ENCODE measurements at regions not wholly inside any gene's neighbourhood (a gene's known extent, or its start where the extent isn't known, plus 50 kb on each side); places are given as distances from the start of the nearest gene placed in this dataset.

DNA sequence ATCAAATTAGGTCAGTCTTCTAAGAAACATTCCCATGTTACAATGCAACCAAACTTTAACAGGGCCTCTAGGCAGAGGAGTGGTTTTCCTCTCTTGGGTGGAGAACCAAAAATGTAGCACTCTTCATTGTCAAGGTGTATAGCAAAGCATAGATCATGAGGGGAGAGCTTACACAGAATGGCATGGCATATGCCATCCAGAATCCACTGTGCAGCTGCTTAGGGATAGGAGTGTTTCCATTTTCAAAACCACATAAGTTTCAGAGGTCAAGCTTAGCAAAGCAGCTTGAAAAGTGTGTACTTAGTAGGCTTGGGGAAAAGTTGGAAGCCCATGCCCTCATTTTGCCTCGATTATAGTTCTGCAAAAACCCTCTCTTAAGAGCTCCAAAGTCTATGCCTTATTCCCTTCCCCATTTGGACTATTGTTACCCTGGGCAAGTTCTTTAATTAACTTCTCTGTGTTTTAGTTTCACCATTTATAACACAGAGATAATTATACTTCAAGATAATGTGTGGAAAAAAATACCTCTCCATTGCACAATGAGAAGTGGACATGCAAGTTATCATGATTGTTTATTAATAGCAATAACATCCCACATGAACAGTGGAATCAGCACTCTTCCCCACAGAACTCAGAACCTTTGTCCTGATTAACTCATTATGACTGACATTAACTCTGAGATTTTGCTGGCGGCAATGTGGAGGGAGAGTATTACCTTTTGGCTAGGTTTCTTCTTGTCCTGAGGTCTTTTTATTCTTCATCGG is 398.9 kb upstream of the WWC1 start:
- no peak for DNase-seq (ENCODE audit: low read depth in 2 of 2)

DNA sequence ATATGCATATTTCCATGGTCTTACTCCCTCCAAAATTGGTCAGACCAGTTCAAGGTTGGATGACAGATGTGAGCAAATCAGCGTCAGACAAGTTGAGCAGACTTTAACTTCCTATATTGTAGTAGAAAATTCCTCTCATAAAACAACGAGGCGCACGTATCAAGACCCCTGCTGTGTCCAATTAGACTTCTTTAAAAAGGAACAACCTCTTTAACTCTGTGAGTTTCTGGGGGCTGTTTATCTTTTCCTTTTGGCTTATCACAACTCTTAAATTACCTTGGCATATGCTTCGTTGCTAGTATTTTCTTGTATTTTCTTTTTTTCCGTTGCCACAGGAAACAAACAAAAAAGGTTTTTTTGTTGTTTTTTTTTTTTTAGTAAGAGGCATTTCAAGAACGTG is 398.2 kb upstream of the WWC1 start:
- no peak for DNase-seq (ENCODE audit: low read depth in 2 of 2)

DNA sequence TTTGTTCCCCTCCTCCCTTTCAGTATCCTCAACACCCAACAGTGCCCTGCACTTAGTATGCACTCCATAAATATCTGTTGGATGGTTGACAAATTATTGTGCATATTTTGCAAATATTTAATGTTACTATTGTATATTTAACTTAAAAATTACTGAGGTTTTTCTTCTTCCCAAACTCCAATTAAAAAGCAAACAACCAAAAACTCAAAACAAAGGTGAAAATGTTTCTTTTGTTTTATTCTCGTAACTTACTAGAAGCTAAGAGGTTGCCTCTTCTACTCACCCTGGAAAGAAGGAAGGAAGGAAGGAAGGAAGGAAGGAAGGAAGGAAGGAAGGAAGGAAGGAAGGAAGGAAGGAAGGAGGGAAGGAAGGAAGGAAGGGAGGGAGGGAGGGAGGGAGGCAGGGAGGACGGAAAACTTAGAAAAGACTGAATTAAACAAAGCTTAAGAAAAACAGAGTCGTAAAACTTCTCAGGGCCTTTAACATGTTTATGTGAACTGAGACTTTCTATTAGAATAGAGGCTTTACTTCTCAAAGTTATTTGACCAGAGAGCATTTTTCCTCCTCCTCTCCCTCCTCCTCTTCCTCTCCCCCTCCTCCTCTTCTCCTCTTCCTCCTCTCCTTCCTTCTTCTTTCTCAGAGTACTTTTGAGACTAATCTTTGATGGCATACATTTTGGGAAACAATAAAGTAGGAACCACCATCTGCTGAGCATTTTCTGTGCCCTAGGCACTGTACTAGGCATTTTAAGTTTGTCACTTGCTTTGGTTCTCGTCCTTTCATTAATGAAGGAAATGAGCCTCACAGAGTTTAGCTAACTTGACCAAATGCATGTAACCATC is 396.6 kb upstream of the WWC1 start:
- DNase-seq (ENCODE audit: low read depth in 2 of 2), result no peak

DNA sequence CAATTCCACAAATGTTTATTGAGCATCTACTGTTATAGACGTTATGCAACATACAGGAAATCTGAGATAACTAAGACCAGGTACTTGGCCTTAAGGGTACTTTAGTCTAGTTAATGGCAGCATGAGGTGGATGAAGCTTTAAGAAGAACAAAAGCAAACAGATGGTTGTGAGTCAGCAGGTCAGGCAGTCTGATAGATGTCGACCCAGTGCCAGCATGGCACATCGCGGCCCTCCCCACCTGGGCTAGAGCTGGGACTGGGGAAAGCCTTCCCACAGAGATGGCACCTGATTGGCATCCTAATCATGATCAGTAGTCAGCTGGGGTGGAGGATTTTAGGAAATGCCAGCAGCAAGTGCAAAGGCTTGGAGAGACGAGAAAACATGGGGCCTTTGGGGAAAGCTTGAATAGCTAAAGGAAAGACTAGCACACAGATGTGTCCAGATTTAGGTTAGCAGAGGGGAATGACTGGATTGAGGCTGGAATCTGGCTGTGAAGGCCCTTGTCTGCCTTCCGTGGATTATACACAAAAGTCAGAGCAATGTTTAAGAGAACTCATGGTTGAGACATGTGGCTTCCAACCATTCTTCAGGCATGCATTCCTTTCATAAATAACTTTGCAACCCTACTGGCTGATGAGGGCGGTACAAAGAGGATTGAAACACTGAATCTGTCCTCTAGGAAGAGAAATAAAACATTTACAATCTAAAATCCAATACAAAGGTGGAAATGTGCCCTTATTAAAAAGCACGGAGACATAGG is 395.4 kb upstream of the WWC1 start:
- DNase-seq (ENCODE audit: low read depth in 2 of 2), result no peak

DNA sequence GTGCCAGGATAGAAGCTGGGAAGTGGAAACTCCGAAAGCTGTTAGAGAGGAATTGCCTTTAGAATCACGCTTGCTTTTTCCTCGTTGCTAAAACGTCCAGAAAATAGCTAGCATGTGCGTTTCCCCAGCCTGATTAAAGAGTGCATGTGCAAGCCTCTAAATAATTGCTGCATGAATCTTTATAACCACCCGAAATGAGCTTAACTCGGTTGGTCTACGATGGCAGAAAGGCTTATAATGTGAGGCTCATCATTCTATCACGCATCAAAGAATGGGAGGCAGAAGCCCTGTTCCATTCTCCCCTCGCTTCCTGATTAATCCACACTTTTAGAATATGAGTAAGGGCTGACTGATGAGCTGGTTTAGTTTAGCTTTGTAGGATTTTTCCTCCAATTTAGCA is 394.6 kb upstream of the WWC1 start:
- no peak for DNase-seq (ENCODE audit: low read depth in 2 of 2)

DNA sequence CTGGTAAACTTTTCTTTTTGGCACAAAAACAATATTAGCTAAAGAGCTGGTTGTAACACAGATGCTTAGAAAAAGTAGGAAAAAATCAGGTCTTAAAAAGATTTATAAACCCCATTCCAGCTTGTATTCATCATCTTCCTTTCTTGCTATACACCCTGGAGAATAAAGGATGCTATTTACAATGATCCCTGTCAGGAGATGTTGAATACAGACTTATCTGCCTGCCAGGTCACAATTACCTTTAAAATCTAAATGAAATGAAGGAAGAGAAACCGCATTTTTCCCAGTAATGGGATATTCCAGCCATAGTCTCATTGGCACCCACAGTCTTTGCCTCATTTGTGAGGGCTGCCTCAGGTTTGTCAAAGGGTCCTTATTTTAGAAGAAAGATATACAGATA is 394.1 kb upstream of the WWC1 start:
- DNase-seq (ENCODE audit: low read depth in 2 of 2), result no peak

DNA sequence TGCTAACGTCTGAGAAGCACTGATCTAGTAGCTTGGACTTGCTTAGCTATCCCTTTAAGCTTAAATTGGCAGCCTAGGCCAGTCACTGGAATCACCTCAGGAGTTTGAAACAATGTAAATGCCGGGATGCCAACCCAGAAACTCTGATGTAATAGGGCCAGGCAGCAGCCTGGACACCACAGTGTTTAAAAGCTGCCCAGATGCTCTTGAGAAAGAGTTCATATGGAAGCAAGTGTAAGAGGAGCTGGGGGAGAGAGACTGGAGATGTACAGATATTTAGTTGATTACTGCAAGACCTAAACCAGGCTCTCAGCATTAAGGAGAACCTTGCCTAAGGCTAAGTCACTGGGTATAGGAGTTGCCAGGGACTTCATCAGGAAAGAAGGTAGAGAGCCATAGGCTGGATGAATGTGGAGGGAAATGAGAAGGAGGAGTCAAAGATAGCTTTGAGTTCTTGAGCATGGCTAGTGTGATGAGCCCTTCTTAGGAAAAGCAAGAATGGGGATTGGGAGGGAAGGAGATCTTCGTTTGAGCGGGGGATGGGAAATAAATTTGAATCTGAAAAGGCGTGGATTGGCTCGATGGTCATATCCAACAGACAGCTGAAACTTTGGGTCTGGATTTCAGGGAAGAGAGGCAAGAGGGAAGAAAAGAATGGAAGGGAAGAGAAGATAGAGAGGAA is 392.9 kb upstream of the WWC1 start:
- DNase-seq (ENCODE audit: low read depth in 2 of 2), result no peak

DNA sequence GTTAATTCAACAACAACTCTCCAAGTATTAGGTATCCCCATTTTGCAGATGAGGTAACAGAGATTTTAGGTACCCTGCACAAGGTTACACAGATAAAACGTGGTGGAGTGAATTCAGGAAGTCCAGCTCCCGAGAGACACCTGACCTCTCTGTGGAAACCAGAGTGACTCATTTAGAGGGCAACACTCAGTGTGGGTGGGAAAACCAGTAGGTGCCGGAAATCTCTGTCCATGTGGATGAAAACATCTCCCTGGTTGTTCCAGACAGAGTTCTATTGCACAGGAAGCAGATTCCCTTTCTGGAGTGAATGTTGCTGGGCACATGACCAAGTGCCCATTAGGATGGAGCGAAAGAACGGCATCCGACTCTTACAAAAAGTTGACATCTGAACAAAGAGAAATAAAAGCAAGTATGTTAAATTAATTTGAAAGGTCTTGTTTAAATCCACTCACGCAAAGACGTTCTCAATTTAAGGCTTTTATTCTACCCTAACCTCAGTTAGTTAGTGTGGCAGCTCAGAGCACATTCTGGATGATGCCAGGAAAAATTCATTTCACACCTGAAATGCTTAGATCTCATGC is 391.9 kb upstream of the WWC1 start:
- DNase-seq (ENCODE audit: low read depth in 2 of 2), result no peak

DNA sequence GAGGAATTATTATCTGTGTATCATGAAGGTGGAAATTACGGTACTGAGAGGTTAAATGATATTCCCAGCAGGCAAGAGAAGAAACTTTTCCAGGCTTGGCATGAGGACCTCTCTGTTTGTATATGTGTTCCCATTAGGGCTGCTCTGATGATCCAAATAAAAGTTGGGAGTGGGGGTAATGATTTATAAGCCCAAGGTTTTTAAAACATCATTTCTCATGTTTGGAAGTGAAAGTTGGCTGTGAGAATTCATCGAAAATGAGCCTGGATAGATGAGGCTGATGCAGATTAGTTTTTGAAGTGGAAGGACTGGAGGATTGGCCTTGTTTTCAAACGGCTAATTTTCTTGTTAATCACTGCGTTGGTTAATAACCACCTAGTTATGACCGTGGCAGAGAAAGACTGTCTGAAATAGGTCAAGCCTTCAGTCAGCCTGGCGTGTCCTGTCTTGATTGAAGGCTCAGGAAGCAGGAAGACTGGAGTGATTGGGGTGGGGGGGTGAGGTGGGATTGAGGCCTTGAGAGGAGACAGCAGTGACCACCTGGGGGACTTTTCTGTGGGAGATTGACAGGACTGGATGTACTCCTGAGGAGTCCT is 391.0 kb upstream of the WWC1 start:
- DNase-seq (ENCODE audit: low read depth in 2 of 2), result no peak

DNA sequence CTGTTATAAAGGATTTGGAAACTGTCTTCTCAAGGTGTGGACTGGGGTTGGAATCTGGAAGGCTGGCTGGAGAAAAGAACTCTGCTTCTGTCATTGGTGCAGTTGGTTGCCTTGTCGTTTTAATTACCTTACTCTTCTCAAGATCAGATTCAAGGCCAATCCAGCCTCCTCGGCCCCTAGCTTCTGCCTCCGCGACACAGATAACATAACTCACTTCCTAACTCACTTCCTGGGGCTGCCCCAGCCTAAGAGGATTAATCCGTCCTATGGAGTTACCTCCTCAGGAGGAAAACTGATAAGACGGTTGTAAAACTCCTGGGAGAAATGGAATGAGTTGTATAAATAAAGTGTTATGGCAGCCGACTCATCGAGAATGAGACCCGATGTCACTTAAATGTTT is 389.1 kb upstream of the WWC1 start:
- DNase-seq (ENCODE audit: low read depth in 2 of 2), result no peak

DNA sequence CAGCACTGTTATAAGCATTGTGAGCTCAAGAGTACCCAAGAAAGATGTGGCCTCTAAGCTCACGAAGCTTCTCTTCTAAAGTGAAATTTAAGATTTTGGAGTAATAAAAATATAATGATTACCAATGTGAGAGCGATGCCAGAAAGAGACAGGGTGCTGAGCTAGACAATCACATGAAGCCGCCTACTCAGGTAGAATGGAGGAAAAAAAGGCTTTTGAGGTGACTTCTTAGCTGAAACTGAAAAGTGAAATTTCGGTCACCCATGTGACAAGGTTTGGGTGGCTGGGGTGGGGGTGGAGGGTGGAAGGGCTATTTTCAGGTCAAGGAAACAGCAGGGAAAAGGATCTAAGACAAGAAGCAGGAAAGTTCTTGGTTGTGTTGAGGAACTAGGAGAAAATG is 388.2 kb upstream of the WWC1 start:
- DNase-seq (ENCODE audit: low read depth in 2 of 2), result no peak

DNA sequence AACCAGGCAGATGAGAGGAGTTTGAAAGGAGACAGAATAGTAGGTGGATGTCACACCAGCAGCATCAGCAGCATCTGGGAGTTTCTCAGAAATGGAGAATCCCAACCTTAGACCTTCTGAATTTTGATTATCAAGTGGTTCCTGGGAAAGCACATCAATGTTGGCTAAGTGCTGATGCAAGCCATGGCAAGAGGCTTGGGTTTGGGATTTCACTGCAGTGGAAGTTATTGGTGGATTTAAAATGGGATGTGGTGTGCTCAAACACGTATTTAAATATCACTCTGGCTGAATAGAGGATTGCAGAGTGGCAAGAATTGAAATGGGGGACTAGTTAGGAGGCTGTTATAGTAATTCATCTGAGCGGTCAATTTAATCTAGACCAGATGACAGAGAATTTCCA is 387.8 kb upstream of the WWC1 start:
- DNase-seq (ENCODE audit: low read depth in 2 of 2), result no peak

DNA sequence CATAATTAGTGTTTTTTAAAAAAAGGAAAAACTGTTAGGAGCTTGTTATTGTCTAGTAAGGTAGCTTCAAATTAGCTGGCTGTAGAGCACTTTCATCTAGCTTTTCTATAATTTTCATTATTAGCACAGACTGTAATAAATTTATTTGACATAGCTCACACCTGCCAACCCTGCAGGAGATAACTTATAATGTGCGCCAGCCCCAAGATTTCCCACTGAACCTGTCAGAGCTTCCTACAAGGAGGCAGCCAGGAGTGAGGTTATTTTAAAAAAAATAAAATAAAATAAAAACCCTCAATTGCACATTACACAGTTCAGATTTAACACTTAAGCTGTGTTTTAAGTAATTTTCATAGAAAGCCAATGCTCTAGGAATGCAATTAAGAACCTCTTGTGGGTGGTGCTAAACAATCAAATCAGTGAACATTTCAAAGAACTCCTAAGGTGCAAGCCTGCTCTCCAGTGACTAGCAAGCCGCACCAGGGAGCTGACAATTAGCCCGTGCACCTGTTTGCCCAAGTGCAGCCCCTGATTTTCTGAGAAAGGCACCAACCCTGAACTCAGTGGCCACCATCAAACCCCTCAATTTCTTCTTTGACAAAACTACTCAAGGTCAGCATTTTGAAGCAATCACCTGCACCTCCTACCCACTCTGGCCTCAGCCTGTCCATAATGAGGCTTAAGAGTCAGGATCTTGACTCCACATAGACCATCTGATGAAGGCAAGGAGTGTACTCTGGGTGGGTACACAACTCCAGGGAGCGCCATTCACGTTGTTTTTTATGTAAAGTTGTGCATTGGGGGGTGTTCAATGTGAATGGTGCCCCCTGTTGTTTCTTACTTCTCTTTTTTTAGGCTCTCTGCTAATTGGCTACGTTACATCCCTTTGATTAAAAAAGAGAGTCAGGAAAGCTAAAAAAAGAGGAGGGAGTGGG is 385.3 kb upstream of the WWC1 start:
- no peak for DNase-seq (ENCODE audit: low read depth in 2 of 2)

DNA sequence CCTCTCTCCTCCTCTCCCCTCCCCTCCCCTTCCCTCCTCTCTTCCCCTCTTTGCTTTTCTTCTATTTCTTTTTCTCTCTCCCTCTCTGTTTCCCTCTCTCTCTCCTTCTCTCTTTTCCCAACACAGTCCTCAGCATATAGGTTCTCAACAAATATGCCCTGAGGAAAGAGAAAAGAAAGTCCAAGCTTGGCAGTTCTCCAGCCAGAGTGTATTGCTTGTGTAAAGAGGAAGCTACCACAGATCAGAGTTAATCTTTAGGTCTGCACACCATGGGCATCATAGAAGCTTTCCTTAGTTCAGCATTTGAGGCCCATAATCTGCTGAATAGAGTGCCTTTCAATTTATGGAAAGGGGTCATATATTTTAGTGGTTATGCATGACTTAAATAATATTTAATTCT is 382.8 kb upstream of the WWC1 start:
- DNase-seq (ENCODE audit: low read depth in 2 of 2), result no peak

DNA sequence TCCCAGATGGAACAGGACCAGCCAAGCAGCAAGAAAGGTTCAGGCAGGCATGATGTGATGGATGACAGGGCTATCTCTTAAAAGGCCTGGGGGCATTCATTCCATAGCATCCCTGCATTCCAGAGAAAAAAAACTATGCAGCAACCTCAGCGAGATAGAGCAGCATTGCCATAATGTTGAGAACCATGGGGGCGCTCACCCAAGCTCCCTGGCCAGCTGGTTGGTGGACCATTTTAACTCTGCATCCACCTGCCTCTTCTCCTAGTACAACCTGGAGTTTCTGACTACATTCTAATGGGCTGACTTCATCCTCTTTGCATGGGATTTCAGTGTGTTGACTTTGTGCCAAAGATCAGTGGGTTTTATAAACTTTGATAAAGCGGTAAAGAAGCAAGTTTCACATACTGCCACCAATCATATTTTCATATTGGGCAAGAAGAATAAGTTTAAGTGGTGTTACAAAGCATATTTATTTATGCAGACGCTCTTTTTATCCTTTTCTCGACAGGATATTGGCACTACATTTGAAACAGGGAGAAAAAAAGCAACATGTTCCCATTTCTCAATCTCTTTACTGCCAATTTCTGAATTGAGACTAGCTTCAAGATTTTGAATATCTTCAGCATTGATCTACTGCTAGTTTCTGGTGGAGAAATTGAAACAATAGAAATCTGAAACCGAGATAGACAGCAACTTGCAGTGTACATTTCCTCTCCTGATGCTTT is 378.3 kb upstream of the WWC1 start:
- no peak for DNase-seq (ENCODE audit: low read depth in 2 of 2)

DNA sequence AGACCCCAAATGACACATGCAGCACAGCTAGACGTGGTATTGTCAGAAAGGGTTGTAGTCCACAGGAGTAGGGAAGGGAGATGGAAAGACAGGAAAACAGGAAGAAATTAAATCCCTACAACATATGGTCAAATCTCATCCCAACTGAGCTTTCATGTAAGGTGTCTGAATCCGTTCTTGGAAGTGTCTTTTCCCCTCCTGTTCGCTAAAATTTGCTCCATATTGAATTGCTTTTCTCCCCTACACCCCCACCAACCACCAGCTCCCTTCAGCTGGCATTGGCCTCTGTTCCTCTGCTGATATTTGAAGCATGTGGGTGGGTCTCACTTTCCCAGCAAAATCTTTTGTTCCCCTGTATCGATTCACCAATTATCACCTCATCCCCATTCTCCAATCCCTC is 376.2 kb upstream of the WWC1 start:
- DNase-seq (ENCODE audit: low read depth in 2 of 2), result no peak

DNA sequence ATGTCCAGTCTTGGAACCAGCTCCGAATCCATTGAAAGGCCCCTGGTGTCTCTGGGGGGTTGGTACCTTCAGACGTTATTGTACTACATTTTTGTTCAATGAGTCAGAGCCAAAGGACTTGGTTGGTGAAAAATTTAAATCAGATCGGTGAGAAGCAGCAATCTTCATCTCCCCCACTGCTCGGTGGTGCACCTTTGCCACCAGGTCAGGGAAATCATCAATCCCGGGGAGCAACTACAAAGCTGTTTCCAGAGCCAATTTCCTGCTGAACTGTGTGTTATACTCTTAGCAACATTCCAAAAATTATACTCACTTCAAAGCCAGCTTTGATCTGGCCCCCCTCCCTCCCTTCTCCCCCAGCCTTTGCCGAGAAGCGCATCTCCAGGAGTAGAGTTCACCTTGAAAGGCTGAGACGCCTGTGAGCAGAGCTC is 375.2 kb upstream of the WWC1 start:
- DNase-seq (ENCODE audit: low read depth in 2 of 2), result no peak

DNA sequence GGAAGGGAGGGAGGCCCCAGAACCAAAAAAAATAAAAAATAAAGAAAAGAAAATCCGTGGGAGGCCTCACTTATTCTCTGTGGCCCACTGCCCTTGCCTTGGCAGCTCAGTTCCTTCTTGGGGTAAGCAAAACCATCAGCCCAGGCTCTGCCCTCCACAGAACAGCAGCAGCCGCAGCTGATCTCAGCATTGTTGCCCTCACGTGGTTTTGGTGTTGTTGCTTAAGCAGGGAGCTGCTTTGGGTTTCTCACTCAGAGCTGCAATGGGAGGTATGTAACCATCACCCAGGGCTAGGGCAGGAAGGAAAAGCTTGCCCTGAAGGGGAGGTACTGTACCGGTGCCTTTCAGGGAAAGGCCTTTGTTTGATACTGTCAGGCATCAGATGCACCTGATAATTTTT is 374.7 kb upstream of the WWC1 start:
- no peak for DNase-seq (ENCODE audit: low read depth in 2 of 2)

DNA sequence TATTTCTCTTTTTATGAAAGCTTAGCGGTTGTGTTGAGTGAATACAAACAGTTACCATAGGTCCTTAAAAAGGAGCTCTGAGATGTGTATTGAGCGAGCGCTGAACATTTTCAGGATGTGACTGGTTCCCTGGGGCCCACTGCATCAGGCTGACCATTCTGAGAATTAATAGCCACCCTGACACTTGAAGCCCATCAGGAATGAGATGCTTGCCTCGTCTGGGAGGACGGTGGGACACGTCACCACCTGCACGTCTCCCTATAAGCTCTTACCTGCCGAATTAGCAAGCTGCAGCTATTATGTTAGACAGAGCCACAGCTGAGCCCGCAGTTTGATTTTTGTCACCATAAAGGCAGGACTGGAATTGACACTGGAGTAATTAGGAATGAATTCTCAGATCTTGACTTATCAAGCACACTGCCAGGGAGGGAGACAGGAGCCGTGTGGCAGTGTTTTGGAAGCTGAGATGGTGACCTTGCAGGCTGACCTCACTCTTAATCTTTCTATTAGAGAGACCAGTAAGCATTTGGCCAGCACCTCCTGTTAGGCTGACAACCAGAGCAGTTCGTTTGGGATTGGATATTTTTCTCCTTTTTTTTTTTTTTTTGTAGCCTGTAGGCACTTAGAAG is 373.1 kb upstream of the WWC1 start:
- no peak for DNase-seq (ENCODE audit: low read depth in 2 of 2)

All from activated CD4-positive, alpha-beta T cell treated with anti-CD3 and anti-CD28 coated beads for 24 hours (primary cell).